Heart right ventricle (tissue), 16 donors: ENCODE measurements at regions not wholly inside any gene's neighbourhood (a gene's known extent, or its start where the extent isn't known, plus 50 kb on each side); places are given as distances from the start of the nearest gene placed in this dataset.

ENCODE experiments used
- ATAC-seq, 8 donors: fragments of 200-7000 bp; cut with Tn5 transposase; one replicate each; pipeline ENCODE4 v1.9.1; 2020; ENCODE audit warnings: mild to moderate bottlenecking in 8 of 8, moderate library complexity in 8 of 8, moderate number of reproducible peaks in 1 of 8
- DNase-seq, 2 donors: peaks; one replicate each; pipeline ENCODE4 v3.0.0-alpha.2; 2020
- H3K27ac ChIP-seq, 10 donors: fragments of 200-600 bp; sonication (generic) in 2 of 10; one replicate each; pipeline versions ENCODE4 v1.5.0 to v1.8.0; 2020 to 2022; ENCODE audit warnings: mild to moderate bottlenecking in 3 of 10
- H3K27me3 ChIP-seq, 7 donors: fragments of 200-600 bp; one replicate each; pipeline ENCODE4 v1.8.0; 2021 to 2022; ENCODE audit warnings: mild to moderate bottlenecking in 2 of 7
- H3K36me3 ChIP-seq, 9 donors: fragments of 200-600 bp; sonication (generic) in 1 of 9; one replicate each; pipeline versions ENCODE4 v1.5.0 to v1.8.0; 2020 to 2022; ENCODE audit warnings: mild to moderate bottlenecking in 2 of 9
- H3K4me1 ChIP-seq, 9 donors: fragments of 200-600 bp; sonication (generic) in 1 of 9; one replicate each; pipeline versions ENCODE4 v1.5.0 to v1.8.0; 2020 to 2022; ENCODE audit warnings: mild to moderate bottlenecking in 4 of 9
- H3K4me3 ChIP-seq, 10 donors: fragments of 200-600 bp; sonication (generic) in 2 of 10; one replicate each; pipeline versions ENCODE4 v1.5.0 to v1.8.0; 2020 to 2022; ENCODE audit warnings: mild to moderate bottlenecking in 7 of 10, moderate library complexity in 2 of 10
- H3K9me3 ChIP-seq, 11 donors: fragments of 200-600 bp in 10 of 11; sonication (generic) in 2 of 11; one replicate each; pipeline versions ENCODE4 v1.5.0 to v1.8.0; 2013 to 2022; ENCODE audit warnings: mild to moderate bottlenecking in 2 of 11, control low read depth in 1 of 11, moderate library complexity in 1 of 11
- CTCF ChIP-seq, 9 donors: fragments of 200-600 bp; sonication (generic) in 2 of 9; IDR thresholded peaks; one replicate each; pipeline versions ENCODE4 v1.5.0 to v1.8.0; 2021 to 2022; ENCODE audit warnings: antibody characterized with exemption in 9 of 9, mild to moderate bottlenecking in 5 of 9, moderate library complexity in 1 of 9
- WGBS, 2 donors: extraction: QIAGEN DNeasy Blood & Tissue Kit; methylation state at CpG; one replicate each; pipeline ENCODE4 v1.1.7; 2013; ENCODE audit warnings: inconsistent platforms in 1 of 2; 5-methylcytosine and 5-hydroxymethylcytosine counted together
- intact Hi-C, 10 donors: fragments of 100-400 bp; cut with DNase I; formaldehyde crosslinking; loops; one replicate each; pipeline versions ENCODE4 v1.11.1 to v1.14.2; 2022
- donor health status: Arrhythmogenic right ventricular cardiomyopathy.
- donor health status: ischemic (EF 13 %, LVEDD 7.1; RV severe dilation, severe dysfunction).
- donor health status: healthy with polysubstance abuse.
- donor health status: DM: no; HTN: yes; CAD: no.
- donor health status: DM: no; HTN: no; CAD: no.
- donor health status: ischemic (EF 25% LVEDD 6.9; RV normal size, moderate dysfunction).
- donor health status: ischemic (EF 25% LVEDD 5.7; RV mildly dilated, moderate dysfunction).
- donor health status: healthy.
- donor health status: DM: yes; HTN: yes; CAD: no.
- donor health status: Ischemic cardiomyopathy.
- donor health status: ischemic (EF 35%, LVEDD 5.7; RV mildly dilated, moderate dysfunction).
- donor health status: nonischemic (EF 11% LVEDD 7.7; RV severe dilation, severe dysfunction).
- donor health status: DM: yes; HTN: yes; CAD: no.
- donor health status: PGD.
- donor health status: ischemic (EF 29% LVEDD 5.4; RV normal size, mild dysfunction).
- donor health status: nonischemic (EF 23%, LVEDD 6.1; RV moderate dilation, normal function).

GRCh38 chr11:91528965-91529364, 695.7 kb upstream of the FAT3 start:
- 86 to 100% methylated on average over 1 of the region's 1 CpG for WGBS, 2 donors
- no peaks in the 10 kb centered on the region for H3K4me1 ChIP-seq
- H3K9me3 ChIP-seq = peaks cover 0 to 33% (median 0%) of the 10 kb centered on the region in 11 donors
- no peaks in the 10 kb centered on the region for H3K27me3 ChIP-seq
- no peak overlapping the region for H3K27ac ChIP-seq
- H3K36me3 ChIP-seq = no peaks in the 10 kb centered on the region
- ATAC-seq (no peak), DNase-seq (no peak)
- no peak overlapping the region for H3K4me3 ChIP-seq
- TF ChIP-seq CTCF (IDR thresholded peaks at IDR 0.05) = no peak
- intact Hi-C loops = no loop called here

- ATAC-seq = no peak
- H3K4me3 ChIP-seq = no peak overlapping the region
- intact Hi-C loops = no loop called here
- H3K4me1 ChIP-seq = no peaks in the 10 kb centered on the region
- no peak overlapping the region for H3K27ac ChIP-seq
- no peak for TF ChIP-seq CTCF (IDR thresholded peaks at IDR 0.05)
- no peak for DNase-seq
- WGBS, 2 donors = 76 to 86% methylated on average over 4 of the region's 4 CpGs
- H3K36me3 ChIP-seq = no peaks in the 10 kb centered on the region
- peaks cover 0 to 30% (median 0%) of the 10 kb centered on the region in 11 donors for H3K9me3 ChIP-seq
- no peaks in the 10 kb centered on the region for H3K27me3 ChIP-seq
These were observed 697.1 kb upstream of the FAT3 start for GRCh38 chr11:91527380-91528030.

- no peak overlapping the region for H3K27ac ChIP-seq
- no peaks in the 10 kb centered on the region for H3K27me3 ChIP-seq
- intact Hi-C loops = loop anchor here in 1 of 10 donors (5.0 kb wide), 1 partner anchor 566 kb away; no protein-coding TSS in a partner anchor
- no peak for ATAC-seq
- TF ChIP-seq CTCF (IDR thresholded peaks at IDR 0.05) = peak in 1 of 9 donors; percentile 15
- WGBS, 2 donors = 28 to 38% methylated on average over 4 of the region's 4 CpGs
- no peak overlapping the region for H3K4me3 ChIP-seq
- H3K4me1 ChIP-seq = no peaks in the 10 kb centered on the region
- H3K36me3 ChIP-seq = no peaks in the 10 kb centered on the region
- H3K9me3 ChIP-seq = peaks cover 0 to 7% (median 0%) of the 10 kb centered on the region in 11 donors
- DNase-seq = no peak
These were observed 710.9 kb upstream of the FAT3 start for GRCh38 chr11:91513734-91514133.

GRCh38 chr11:91497847-91498246, 726.8 kb upstream of the FAT3 start:
- WGBS, 2 donors = 82 to 91% methylated on average over 1 of the region's 1 CpG
- no peak overlapping the region for H3K4me3 ChIP-seq
- no peaks in the 10 kb centered on the region for H3K9me3 ChIP-seq
- H3K36me3 ChIP-seq = no peaks in the 10 kb centered on the region
- no peak for TF ChIP-seq CTCF (IDR thresholded peaks at IDR 0.05)
- no peaks in the 10 kb centered on the region for H3K27me3 ChIP-seq
- no peak for DNase-seq
- H3K27ac ChIP-seq = no peak overlapping the region
- H3K4me1 ChIP-seq = no peaks in the 10 kb centered on the region
- intact Hi-C loops = no loop called here
- ATAC-seq = no peak
